NCI-H2196 treated with DMSO at 0.1 percent for 48 hours (cell line): ENCODE measurements at regions not wholly inside any gene's neighbourhood (a gene's known extent, or its start where the extent isn't known, plus 50 kb on each side); places are given as distances from the start of the nearest gene placed in this dataset.

Experiments
- DNase-seq: peaks from one replicate; lab custom pipeline; 2025; ENCODE audit not compliant: unreplicated experiment; lab: John Stamatoyannopoulos, UW

DNA sequence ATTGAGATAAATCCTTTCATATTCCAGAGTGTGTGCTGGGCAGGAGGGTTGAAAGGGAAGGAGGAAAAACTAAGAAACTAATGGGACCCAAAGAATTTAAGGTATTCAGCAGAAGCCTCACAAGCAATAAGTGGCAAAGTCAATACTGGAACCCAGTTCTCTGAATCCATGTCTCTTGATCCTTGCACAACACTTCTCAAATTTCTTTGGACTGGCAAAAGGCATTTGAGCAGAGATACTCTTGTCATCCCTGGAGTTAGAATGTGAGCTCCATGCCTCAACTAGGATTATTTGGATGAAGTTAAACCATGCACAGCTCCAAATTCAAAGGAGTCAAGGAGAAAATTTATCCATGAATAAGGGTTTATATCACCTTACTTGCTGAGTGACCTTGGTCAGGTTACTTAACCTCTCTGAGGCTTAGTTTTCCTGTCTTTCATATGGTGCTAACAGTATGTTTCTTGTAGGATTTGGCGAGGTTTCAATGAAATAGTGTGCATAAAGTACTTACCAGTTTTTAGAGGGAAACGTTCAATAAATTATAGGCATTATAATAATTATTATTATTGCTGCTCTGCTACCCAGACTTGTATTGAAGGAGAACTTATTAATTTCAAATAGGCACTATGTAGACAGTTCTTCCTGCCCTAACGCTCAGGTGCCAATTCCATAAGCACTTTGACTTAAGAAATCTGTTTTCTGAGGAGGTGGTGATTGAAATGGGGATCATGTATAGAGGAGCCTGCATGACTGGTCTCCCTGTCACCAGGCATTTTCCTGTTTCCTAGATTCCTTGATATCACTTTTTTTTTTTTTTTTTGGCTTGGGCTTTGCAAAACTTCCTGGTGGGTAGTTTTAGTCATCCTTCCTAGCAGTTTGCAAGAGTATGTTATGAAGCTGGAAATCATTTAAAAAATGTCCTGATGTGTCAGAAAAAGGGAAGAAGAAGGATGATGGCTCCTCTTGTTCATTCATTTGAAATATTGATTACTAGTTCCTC lies 125.0 kb upstream of the JUN start:
- DNase-seq: no peak

GRCh38 chr1:58909914-58910681 lies 126.3 kb upstream of the JUN start:
- DNase-seq: no peak

DNA sequence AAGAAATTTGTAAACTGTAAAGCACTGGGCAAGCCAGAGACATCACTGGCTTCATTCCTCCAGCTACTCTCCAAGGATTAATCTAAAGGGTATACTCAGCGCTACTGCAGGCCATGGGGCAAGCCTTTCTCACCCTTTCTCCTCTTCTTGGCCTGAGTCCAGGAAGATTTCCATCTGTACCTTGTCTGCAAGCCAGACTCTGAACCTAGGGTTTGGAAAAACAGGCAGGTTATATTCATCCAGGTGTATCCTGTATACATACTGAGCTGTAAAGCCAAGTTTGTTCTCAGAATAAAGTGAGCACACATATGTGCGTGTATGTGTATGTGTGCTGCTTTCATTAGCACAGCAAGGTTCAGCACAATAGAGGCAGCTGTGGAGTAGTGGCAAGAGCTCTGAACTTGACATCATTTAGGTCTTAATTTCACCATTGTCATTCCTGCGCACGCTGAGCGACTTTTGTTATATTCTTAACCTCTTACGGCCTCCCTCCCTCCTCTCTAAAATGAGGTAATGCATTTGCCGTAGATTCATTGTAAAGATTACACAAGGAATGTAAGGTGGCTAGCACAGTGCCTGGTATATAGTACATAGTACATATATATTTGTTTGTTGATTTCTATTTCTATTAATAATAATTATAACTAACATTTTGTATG lies 128.1 kb upstream of the JUN start:
- no peak for DNase-seq

DNA sequence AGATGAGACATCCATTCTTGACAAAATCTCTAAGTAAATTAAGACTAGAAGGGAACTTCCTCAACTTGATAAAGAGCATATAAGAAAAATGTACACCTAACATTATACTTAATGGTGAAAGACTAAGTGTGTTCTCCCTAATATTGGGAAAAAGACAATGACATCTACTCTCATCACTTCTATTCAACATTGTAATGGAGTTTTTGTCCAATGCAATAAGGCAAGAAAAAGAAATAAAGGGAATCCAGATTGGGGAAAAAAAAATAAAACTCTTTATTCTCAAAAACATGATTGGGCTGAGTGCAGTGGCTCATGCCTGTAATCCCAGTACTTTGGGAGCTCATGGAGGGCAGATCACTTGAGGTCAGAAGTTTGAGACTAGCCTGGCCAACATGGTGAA lies 131.1 kb upstream of the JUN start:
- DNase-seq: no peak

GRCh38 chr1:58917436-58917835 lies 133.6 kb upstream of the JUN start:
- DNase-seq: no peak

GRCh38 chr1:58919226-58919958 lies 135.5 kb upstream of the JUN start:
- DNase-seq: no peak

DNA sequence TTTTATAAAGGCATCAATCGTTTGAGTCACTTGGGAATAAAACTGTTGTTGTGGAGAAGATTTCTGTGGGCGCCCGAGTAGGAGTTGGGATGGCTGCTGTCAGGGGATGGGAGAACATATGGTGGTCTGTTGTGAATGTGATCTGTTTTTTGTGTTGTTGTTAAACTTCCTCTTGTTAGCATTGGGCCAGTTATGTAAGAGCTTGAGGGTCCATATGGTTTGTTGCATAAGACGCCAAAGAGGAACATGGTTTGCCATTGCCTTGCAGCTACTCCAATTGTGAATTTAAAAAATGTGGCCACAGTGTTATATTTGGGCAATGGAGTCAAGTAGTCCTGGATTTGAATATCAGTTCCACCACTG lies 136.1 kb upstream of the JUN start:
- DNase-seq: no peak

- DNase-seq: no peak
Observed at GRCh38 chr1:58921342-58921741, 137.5 kb upstream of the JUN start.

- DNase-seq: no peak
Observed at GRCh38 chr1:58921751-58922150, 137.9 kb upstream of the JUN start.

DNA sequence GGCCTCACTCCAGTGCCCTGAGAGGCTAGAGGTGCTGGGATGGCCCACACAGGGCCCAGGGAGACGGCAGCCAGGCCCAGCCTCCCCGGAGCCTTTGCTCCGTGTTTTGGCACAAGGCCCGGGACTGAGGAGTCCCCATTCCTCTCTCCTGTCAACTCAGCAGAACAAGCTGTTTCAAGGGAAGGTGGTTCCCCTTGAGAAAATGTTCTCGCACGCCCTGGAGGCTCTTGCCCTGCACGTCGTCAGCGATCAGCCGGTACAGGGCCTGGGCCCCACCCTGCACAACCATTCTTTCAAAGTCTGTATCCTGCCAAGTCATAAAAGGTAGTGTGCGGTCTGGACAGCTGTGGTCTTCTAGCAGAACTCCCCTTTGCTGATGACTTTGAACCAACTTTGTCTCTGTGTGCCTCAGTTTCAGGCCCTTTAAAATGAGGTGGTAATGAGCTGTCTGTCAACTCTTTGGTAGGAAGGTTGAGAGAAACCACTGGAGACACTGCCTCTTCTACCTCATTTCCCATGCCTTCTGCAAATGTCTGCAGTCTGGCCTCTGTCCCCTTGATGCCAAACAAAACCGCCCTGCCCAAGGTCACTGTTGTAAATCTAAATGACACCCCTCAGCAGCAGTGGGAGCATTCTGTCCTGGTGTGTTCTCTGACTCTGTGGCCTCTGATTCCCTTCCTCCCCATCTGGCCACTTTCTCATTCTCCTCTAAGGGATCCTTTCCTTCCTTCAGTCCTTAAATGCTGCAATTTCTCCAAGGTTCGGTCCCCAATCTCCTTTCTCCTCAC lies 138.6 kb upstream of the JUN start:
- no peak for DNase-seq

DNA sequence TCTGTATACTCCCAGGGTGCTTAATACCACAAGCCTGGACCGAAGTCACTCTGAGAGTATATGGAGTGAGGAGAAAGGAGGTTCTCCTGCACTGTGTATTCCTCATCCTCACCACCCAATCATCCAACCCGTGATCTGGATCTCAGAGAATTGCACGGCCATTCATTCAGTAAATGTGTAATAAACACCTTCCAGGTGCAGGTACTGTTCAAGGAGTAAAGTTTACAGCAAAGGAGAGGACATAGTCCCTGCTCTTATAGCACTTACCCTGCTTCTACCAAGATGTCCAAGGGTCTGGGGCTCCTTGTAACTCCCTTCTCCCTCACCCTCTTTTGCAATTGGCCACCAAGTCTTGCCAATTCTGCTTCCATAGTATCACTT lies 139.2 kb upstream of the JUN start:
- no peak for DNase-seq

- no peak for DNase-seq
Observed at GRCh38 chr1:58924016-58924565, 140.2 kb upstream of the JUN start.

- no peak for DNase-seq
Observed at GRCh38 chr1:58924821-58925220, 141.0 kb upstream of the JUN start.

GRCh38 chr1:58925247-58925646 lies 141.4 kb upstream of the JUN start:
- DNase-seq: no peak

- no peak for DNase-seq
Observed at GRCh38 chr1:58926152-58926551, 142.3 kb upstream of the JUN start.

DNA sequence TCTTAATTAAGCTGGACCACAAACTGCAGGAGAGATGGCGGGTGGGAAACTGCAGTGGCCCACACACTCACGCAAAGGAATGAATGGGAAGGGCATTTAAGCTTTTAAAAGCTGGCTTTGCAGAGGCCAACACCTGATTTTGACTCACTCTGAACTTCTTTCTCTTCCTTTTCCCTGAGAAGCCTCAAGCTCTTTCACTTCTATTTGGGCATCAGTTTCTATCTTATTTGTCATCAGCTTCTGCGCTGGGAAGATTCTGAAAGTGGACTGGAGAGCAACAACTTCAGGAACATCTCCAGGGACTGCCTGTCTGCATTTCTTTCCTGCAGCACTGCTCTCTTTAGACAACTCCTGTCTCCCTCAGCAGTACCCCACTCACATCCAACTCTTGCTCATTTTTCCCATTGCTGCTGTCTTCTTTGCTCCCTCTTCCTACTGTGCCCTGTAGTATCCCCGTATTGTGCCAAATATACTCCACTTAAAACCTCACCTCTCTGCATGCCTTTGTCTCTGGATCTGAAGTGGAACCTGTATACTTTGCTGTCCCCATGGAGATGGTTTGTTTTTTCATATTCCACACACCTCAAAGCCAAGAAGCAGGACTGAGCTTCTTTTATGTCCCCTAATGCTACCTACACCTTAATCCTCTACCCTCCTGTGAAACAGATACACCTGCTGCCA lies 143.3 kb upstream of the JUN start:
- peak; percentile 44 for DNase-seq

DNA sequence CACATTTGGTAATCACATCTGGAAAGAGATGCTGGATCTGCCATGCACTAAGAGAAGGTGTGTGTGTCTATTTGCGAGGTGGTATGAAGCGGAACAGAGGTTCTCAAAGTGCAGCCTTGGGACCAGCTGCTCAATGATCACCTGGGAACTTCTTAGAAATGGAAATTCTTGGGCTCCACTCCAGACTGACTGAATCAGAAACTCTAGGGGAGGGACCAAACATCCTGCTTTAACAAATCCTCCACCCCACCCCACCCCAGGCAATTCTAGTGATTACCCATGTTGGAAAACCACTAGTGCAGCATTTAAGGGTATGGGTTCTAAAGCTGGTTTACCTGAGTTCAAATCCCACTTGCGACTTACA lies 143.9 kb upstream of the JUN start:
- no peak for DNase-seq

DNA sequence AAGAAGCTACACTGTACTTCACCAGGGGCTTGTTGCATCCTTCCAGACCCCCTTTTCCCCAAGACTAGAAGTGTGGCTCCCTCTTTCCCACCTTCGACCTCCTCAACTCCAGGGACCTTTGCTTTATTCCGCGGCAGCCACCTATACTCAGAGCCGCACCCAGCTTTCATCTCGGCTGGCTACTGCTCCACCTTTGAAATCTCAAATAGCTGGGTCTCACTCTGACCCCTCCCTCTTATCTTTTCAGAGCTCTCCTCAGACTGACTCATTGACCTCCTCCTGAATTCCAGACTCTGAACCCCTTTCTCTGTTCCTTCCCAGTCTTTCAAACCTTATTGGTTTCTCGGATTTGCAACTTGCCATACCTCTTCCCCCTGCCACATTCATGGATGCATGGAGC lies 144.7 kb upstream of the JUN start:
- no peak for DNase-seq

GRCh38 chr1:58929671-58930325 lies 146.0 kb upstream of the JUN start:
- DNase-seq: no peak
